Ovary (tissue), 7 donors: ENCODE measurements at regions not wholly inside any gene's neighbourhood (a gene's known extent, or its start where the extent isn't known, plus 50 kb on each side); places are given as distances from the start of the nearest gene placed in this dataset.

Experiments
- DNase-seq, 5 donors: peaks; one replicate each; pipeline ENCODE4 v3.0.0-alpha.2; 2019 to 2020
- H3K27ac ChIP-seq, 2 donors: fragments of 200-600 bp; one replicate each; pipeline versions ENCODE4 v1.5.1 to v1.8.0; 2019 to 2022
- H3K27me3 ChIP-seq: fragments of 200-600 bp; one replicate; pipeline ENCODE4 v1.8.0; 2022
- H3K36me3 ChIP-seq: fragments of 200-600 bp; sonication (generic); one replicate; pipeline ENCODE4 v1.5.1; 2019
- H3K4me1 ChIP-seq: one replicate; pipeline ENCODE4 v1.8.1; 2013; ENCODE audit warnings: mild to moderate bottlenecking, moderate library complexity; ENCODE audit not compliant: insufficient read depth
- H3K4me3 ChIP-seq: fragments of 200-600 bp; sonication (generic); one replicate; pipeline ENCODE4 v1.5.1; 2017
- H3K9me3 ChIP-seq, 2 donors: fragments of 200-600 bp in 1 of 2; sonication (generic) in 1 of 2; one replicate each; pipeline versions ENCODE4 v1.5.1 to v1.8.1; 2013 to 2019; ENCODE audit warnings: mild to moderate bottlenecking in 1 of 2, moderate library complexity in 1 of 2
- CTCF ChIP-seq, 3 donors: fragments of 450-650 bp in 2 of 3; fragments of 200-600 bp in 1 of 3; IDR thresholded peaks; one replicate each; pipeline versions ENCODE4 v1.5.1 to v1.8.0; 2016 to 2022; ENCODE audit warnings: antibody characterized with exemption in 3 of 3, mild to moderate bottlenecking in 1 of 3
- EP300 ChIP-seq: sonication (generic); formaldehyde crosslinking; IDR thresholded peaks from one replicate; pipeline ENCODE4 v1.6.1; 2017; ENCODE audit warnings: antibody characterized with exemption
- POLR2A ChIP-seq: fragments of 450-650 bp; IDR thresholded peaks from one replicate; pipeline ENCODE4 v1.6.1; 2017; ENCODE audit warnings: antibody characterized with exemption, mild to moderate bottlenecking, moderate library complexity
- WGBS, 3 donors: extraction: QIAGEN DNeasy Blood & Tissue Kit in 1 of 3; methylation state at CpG; one replicate each; pipeline versions ENCODE4 v1.1.5 to v1.1.7; 2013 to 2017; 5-methylcytosine and 5-hydroxymethylcytosine counted together
- intact Hi-C, 4 donors: fragments of 100-400 bp; cut with DNase I; formaldehyde crosslinking; loops; one replicate each; pipeline versions ENCODE4 v1.11.0 to v1.15.1; 2022 to 2023
- donor health status: DM: no; HTN: no; CAD: no; lungs with moderate emphysema.
- donor health status: DM: no; HTN: no; CAD: no.
- donor health status: Bipolar disorder and iron deficiency.
- donor health status: DM: no; HTN: no; CAD: no.
- donor health status: DM: yes; HTN: yes; CAD: no.

GRCh38 chr4:38424151-38424871 lies 239.7 kb upstream of the KLF3 start:
- no peak overlapping the region for H3K4me3 ChIP-seq
- H3K36me3 ChIP-seq: no peaks in the 10 kb centered on the region
- TF ChIP-seq POLR2A (no peak), CTCF (IDR thresholded peaks at IDR 0.05) (no peak), EP300 (no peak)
- whole genome bisulfite sequencing, 3 donors: 73 to 78% (median 74%) methylated on average over 9 of the region's 9 CpGs
- no peaks in the 10 kb centered on the region for H3K27me3 ChIP-seq
- no peak overlapping the region for H3K27ac ChIP-seq
- intact Hi-C loops: no loop called here
- DNase-seq: peak in 1 of 5 donors; percentile 16
- no peaks in the 10 kb centered on the region for H3K4me1 ChIP-seq
- no peaks in the 10 kb centered on the region for H3K9me3 ChIP-seq

GRCh38 chr4:38426532-38426931 lies 237.5 kb upstream of the KLF3 start:
- no peak for TF ChIP-seq POLR2A
- TF ChIP-seq EP300: no peak
- TF ChIP-seq CTCF (IDR thresholded peaks at IDR 0.05): no peak

GRCh38 chr4:38430841-38431240 lies 233.2 kb upstream of the KLF3 start:
- TF ChIP-seq CTCF (IDR thresholded peaks at IDR 0.05) (no peak), EP300 (no peak), POLR2A (no peak)
- Histone ChIP-seq H3K36me3 (no peaks in the 10 kb centered on the region), H3K27me3 (no peaks in the 10 kb centered on the region), H3K4me3 (no peak overlapping the region), H3K9me3 (no peaks in the 10 kb centered on the region), H3K27ac (no peak overlapping the region), H3K4me1 (no peaks in the 10 kb centered on the region)
- 85 to 95% (median 88%) methylated on average over 2 of the region's 2 CpGs for WGBS, 3 donors
- intact Hi-C loops: no loop called here
- no peak for DNase-seq

More at GRCh38 chr4:38426532-38426931, 237.5 kb upstream of the KLF3 start:
- intact Hi-C loops: no loop called here
- no peak overlapping the region for H3K4me3 ChIP-seq
- H3K36me3 ChIP-seq: no peaks in the 10 kb centered on the region
- H3K27ac ChIP-seq: no peak overlapping the region
- H3K27me3 ChIP-seq: no peaks in the 10 kb centered on the region
- H3K4me1 ChIP-seq: no peaks in the 10 kb centered on the region
- no peaks in the 10 kb centered on the region for H3K9me3 ChIP-seq
- DNase-seq: no peak

- intact Hi-C loops: no loop called here
- no peaks in the 10 kb centered on the region for H3K9me3 ChIP-seq
- DNase-seq: no peak
- no peaks in the 10 kb centered on the region for H3K27me3 ChIP-seq
- no peak overlapping the region for H3K4me3 ChIP-seq
- TF ChIP-seq EP300: no peak
- no peak for TF ChIP-seq CTCF (IDR thresholded peaks at IDR 0.05)
- no peak for TF ChIP-seq POLR2A
- 76 to 81% (median 80%) methylated on average over 5 of the region's 5 CpGs for WGBS, 3 donors
- H3K36me3 ChIP-seq: no peaks in the 10 kb centered on the region
- H3K27ac ChIP-seq: no peak overlapping the region
- H3K4me1 ChIP-seq: no peaks in the 10 kb centered on the region
Observed at GRCh38 chr4:38442073-38442788, 221.8 kb upstream of the KLF3 start.
